ENCODE measurements at regions not wholly inside any gene's neighbourhood (a gene's known extent, or its start where the extent isn't known, plus 50 kb on each side); places are given as distances from the start of the nearest gene placed in this dataset.

DNA sequence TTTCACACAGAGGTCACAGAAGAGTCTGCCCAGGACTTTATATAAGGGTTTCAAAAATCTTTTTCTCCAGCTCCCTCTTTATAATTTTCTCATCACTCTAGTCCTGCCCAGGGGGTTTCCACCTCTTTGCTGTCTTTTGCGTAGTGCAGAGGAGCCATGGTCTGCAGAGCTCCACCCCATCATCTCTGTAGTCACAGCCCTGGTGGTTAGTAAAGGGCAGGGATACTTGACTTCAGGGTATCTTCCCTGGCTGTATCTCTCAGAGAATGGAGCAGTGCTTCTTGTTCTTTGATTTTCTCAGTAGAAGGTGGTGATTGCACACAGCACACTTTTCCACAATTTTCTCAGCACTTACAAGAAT lies 900.6 kb upstream of the COX7C start:
- no peak for DNase-seq (ENCODE audit: low read depth, low spot score)
- no peak overlapping the region for H3K9ac ChIP-seq (ENCODE audit: insufficient read length)
- H3K27ac ChIP-seq = no peak overlapping the region
- no peaks in the 10 kb centered on the region for H3K9me3 ChIP-seq (ENCODE audit: low read depth, low read length)
- no peak overlapping the region for H3K4me3 ChIP-seq
- no peak for TF ChIP-seq FOXP2 (optimal IDR thresholded peaks at IDR 0.05; ENCODE audit: control extremely low read depth, extremely low read length, insufficient read depth)
- TF ChIP-seq POLR2AphosphoS5 (IDR thresholded peaks at IDR 0.05; ENCODE audit: borderline replicate concordance, low read depth, low read length) = no peak
- no peak for TF ChIP-seq EZH2 (IDR thresholded peaks at IDR 0.05)
- no peaks in the 10 kb centered on the region for H3K36me3 ChIP-seq (ENCODE audit: insufficient read depth, low read length)

DNA sequence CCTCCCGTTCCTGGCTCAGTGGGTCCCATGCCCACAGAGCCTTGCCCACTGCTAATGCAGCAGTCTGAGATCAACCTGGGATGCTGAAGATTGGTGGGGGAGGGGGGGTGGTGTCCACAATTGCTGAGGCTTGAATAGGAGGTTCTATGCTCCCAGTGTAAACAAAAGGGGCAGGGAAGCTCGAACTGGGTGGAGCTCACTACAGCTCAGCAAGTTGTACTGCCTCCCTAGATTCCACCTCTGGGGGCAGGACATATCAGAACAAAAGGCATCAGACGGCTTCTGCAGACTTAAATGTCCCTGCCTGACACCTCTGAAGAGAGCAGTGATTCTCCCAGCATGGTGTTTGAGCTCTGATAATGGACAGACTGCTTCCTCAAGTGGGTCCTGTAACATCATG lies 885.6 kb upstream of the COX7C start:
- H3K9ac ChIP-seq (ENCODE audit: insufficient read length) = no peak overlapping the region
- no peak for DNase-seq (ENCODE audit: low read depth, low spot score)
- no peak overlapping the region for H3K4me3 ChIP-seq
- no peaks in the 10 kb centered on the region for H3K9me3 ChIP-seq (ENCODE audit: low read depth, low read length)
- H3K36me3 ChIP-seq (ENCODE audit: insufficient read depth, low read length) = no peaks in the 10 kb centered on the region
- no peak for TF ChIP-seq EZH2 (IDR thresholded peaks at IDR 0.05)
- no peak for TF ChIP-seq POLR2AphosphoS5 (IDR thresholded peaks at IDR 0.05; ENCODE audit: borderline replicate concordance, low read depth, low read length)
- no peak for TF ChIP-seq FOXP2 (optimal IDR thresholded peaks at IDR 0.05; ENCODE audit: control extremely low read depth, extremely low read length, insufficient read depth)
- H3K27ac ChIP-seq = no peak overlapping the region

DNA sequence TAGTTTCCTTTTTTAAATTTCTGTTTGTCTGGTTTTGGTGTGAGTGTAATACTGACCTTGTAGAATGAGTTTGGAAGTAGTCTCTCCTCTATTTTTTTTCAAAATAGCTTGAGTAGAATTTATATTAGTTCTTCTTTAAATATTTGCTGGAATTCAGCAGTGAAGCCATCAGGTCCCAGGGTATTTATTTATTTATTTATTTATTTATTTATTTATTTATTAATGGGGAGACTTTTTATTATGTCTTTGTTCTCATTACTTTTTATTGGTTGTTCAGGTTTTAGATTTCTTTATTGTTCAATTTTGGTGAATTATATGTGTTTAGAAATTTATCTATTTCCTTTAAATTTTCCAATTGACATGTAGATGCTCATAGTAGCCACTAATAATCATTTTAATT lies 875.8 kb upstream of the COX7C start:
- H3K36me3 ChIP-seq (ENCODE audit: insufficient read depth, low read length) = no peaks in the 10 kb centered on the region
- H3K4me3 ChIP-seq = no peak overlapping the region
- no peak for DNase-seq (ENCODE audit: low read depth, low spot score)
- H3K9ac ChIP-seq (ENCODE audit: insufficient read length) = no peak overlapping the region
- H3K27ac ChIP-seq = no peak overlapping the region
- no peaks in the 10 kb centered on the region for H3K9me3 ChIP-seq (ENCODE audit: low read depth, low read length)
- TF ChIP-seq FOXP2 (optimal IDR thresholded peaks at IDR 0.05; ENCODE audit: control extremely low read depth, extremely low read length, insufficient read depth) = no peak
- no peak for TF ChIP-seq EZH2 (IDR thresholded peaks at IDR 0.05)
- no peak for TF ChIP-seq POLR2AphosphoS5 (IDR thresholded peaks at IDR 0.05; ENCODE audit: borderline replicate concordance, low read depth, low read length)

DNA sequence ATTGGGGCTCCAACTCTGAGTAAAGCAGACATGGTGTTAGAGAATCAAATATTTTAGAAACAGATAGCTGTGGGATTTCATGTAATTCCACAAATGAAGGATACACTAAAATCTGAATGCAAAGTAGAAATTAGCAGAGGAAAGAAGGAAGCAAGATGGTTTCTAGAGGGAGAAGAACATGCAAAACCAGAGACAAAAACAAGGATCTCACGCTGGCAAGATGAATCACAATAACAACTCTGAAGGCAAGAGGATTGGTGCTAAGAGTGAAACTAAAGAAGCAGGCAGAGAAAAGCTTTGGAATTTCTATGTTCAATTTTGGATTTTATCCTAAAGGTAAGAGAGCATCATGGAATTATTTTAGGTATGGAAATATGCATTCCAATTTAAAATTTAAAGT lies 857.2 kb upstream of the COX7C start:
- H3K27ac ChIP-seq = peak overlapping the region; percentile 38; the same call in 1 of the 2 replicates
- DNase-seq (ENCODE audit: low read depth, low spot score) = no peak
- no peak overlapping the region for H3K4me3 ChIP-seq
- H3K9me3 ChIP-seq (ENCODE audit: low read depth, low read length) = no peaks in the 10 kb centered on the region
- TF ChIP-seq POLR2AphosphoS5 (IDR thresholded peaks at IDR 0.05; ENCODE audit: borderline replicate concordance, low read depth, low read length) (no peak), EZH2 (IDR thresholded peaks at IDR 0.05) (no peak), FOXP2 (optimal IDR thresholded peaks at IDR 0.05; ENCODE audit: control extremely low read depth, extremely low read length, insufficient read depth) (no peak)
- H3K36me3 ChIP-seq (ENCODE audit: insufficient read depth, low read length) = no peaks in the 10 kb centered on the region
- H3K9ac ChIP-seq (ENCODE audit: insufficient read length) = no peak overlapping the region

DNA sequence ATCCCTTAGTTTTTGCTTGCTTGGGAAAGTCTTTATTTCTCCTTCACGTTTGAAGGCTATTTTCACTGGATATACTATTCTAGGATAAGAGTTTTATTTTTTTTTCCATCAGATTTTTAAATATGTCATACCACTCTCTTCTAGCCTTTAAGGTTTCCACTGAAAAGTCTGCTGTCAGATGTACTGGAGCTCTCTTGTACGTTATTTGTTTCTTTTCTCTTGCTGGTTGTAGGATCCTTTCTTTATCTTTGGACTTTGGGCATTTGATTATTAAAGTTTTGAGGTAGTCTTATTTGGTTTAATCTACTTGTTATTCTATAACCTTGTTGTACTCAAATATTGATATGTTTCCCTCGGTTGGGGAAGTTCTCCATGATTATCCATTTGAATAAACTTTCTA lies 848.4 kb upstream of the COX7C start:
- DNase-seq (ENCODE audit: low read depth, low spot score) = no peak
- Histone ChIP-seq H3K9me3 (ENCODE audit: low read depth, low read length) (no peaks in the 10 kb centered on the region), H3K9ac (ENCODE audit: insufficient read length) (no peak overlapping the region), H3K27ac (no peak overlapping the region), H3K4me3 (no peak overlapping the region), H3K36me3 (ENCODE audit: insufficient read depth, low read length) (no peaks in the 10 kb centered on the region)
- TF ChIP-seq POLR2AphosphoS5 (IDR thresholded peaks at IDR 0.05; ENCODE audit: borderline replicate concordance, low read depth, low read length) (no peak), FOXP2 (optimal IDR thresholded peaks at IDR 0.05; ENCODE audit: control extremely low read depth, extremely low read length, insufficient read depth) (no peak), EZH2 (IDR thresholded peaks at IDR 0.05) (no peak)

DNA sequence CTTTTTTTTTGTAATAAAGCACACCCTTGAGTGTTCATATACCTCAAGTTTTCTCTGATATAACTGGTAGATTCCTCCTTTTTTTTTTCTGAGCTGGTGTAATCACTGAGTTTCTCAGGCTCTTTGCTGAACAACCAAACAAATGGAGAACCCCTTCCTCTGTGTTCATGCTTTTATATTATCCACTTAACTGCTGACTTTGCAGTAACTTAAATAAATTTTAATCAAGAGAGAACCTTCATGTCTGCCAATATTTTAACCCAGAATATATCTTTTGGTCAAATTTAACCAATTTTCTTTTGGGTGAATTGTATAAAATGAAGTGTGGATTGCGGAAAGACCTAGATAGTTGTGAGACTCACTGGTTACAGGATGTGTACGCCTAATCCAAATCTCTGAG lies 833.0 kb upstream of the COX7C start:
- Histone ChIP-seq H3K27ac (no peak overlapping the region), H3K36me3 (ENCODE audit: insufficient read depth, low read length) (no peaks in the 10 kb centered on the region), H3K9me3 (ENCODE audit: low read depth, low read length) (no peaks in the 10 kb centered on the region), H3K4me3 (no peak overlapping the region), H3K9ac (ENCODE audit: insufficient read length) (no peak overlapping the region)
- TF ChIP-seq EZH2 (IDR thresholded peaks at IDR 0.05) (no peak), POLR2AphosphoS5 (IDR thresholded peaks at IDR 0.05; ENCODE audit: borderline replicate concordance, low read depth, low read length) (no peak), FOXP2 (optimal IDR thresholded peaks at IDR 0.05; ENCODE audit: control extremely low read depth, extremely low read length, insufficient read depth) (no peak)
- no peak for DNase-seq (ENCODE audit: low read depth, low spot score)

DNA sequence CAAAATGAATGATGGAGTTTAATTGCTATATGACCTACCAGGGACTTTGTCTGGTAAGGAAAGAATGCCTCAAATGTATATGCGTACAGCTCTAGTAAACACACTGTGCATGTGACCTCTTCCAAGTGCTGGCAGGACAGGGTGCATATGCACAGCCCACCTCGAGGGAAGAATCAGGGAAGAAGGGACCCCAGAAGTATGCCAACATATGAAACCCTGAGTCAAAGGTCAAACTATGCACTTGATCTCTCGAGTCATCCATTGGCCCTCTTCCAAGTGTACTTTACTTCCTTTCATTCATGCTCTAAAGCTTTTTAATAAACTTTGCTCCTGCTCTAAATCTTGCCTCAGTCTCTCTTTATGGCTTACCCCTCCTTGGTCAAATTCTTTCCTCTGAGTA lies 804.6 kb upstream of the COX7C start:
- no peak overlapping the region for H3K27ac ChIP-seq
- no peak overlapping the region for H3K4me3 ChIP-seq
- no peak for DNase-seq (ENCODE audit: low read depth, low spot score)
- H3K36me3 ChIP-seq (ENCODE audit: insufficient read depth, low read length) = no peaks in the 10 kb centered on the region
- TF ChIP-seq POLR2AphosphoS5 (IDR thresholded peaks at IDR 0.05; ENCODE audit: borderline replicate concordance, low read depth, low read length) (no peak), FOXP2 (optimal IDR thresholded peaks at IDR 0.05; ENCODE audit: control extremely low read depth, extremely low read length, insufficient read depth) (no peak), EZH2 (IDR thresholded peaks at IDR 0.05) (no peak)
- no peak overlapping the region for H3K9ac ChIP-seq (ENCODE audit: insufficient read length)
- H3K9me3 ChIP-seq (ENCODE audit: low read depth, low read length) = no peaks in the 10 kb centered on the region; the same call in 1 of the 2 replicates

DNA sequence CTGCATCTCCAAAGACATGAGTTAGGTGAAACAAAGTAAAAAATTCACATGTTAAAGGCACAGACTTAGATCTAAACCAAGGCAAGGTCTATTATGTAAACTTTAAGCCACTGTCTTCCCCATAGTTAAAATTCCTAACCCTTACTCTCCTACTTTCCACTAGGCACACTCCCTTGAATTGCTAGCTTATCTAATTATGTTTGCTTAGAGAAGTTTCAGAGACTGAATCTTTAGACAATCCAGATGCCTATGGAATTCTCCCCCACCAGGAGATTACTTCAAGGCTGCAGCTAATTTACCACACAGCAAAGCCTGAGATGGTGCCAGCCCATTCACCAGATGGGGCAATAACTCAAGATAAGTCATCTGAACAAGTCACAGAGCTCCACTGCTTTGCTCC lies 803.1 kb upstream of the COX7C start:
- peak overlapping the region; percentile 33 for H3K9ac ChIP-seq (ENCODE audit: insufficient read length)
- H3K27ac ChIP-seq = peak overlapping the region; percentile 78
- H3K4me3 ChIP-seq = peak overlapping the region; percentile 21; the same call in 1 of the 2 replicates
- DNase-seq (ENCODE audit: low read depth, low spot score) = peak; percentile 32
- no peak for TF ChIP-seq POLR2AphosphoS5 (IDR thresholded peaks at IDR 0.05; ENCODE audit: borderline replicate concordance, low read depth, low read length)
- no peak for TF ChIP-seq EZH2 (IDR thresholded peaks at IDR 0.05)
- TF ChIP-seq FOXP2 (optimal IDR thresholded peaks at IDR 0.05; ENCODE audit: control extremely low read depth, extremely low read length, insufficient read depth) = no peak
- H3K36me3 ChIP-seq (ENCODE audit: insufficient read depth, low read length) = no peaks in the 10 kb centered on the region
- H3K9me3 ChIP-seq (ENCODE audit: low read depth, low read length) = no peaks in the 10 kb centered on the region; the same call in 1 of the 2 replicates
